ENCODE measurements at regions not wholly inside any gene's neighbourhood (a gene's known extent, or its start where the extent isn't known, plus 50 kb on each side); places are given as distances from the start of the nearest gene placed in this dataset.

GRCh38 chr20:50366270-50367103, 143.7 kb upstream of the PTPN1 start:
- H3K36me3 ChIP-seq (ENCODE audit: control insufficient read depth in 2 of 2, extremely low read depth in 1 of 2, insufficient read depth in 2 of 2, low read length in 2 of 2) = no peaks in the 10 kb centered on the region
- no peaks in the 10 kb centered on the region for H3K79me2 ChIP-seq (ENCODE audit: control insufficient read depth, insufficient read depth, low read length)
- no peaks in the 10 kb centered on the region for H3K9me1 ChIP-seq (ENCODE audit: control insufficient read depth, extremely low read depth, insufficient read depth, low read length)
- H3K4me2 ChIP-seq (ENCODE audit: control insufficient read depth, extremely low read depth, insufficient read depth, low read depth, low read length) = peak overlapping the region; percentile 44
- H3K4me1 ChIP-seq (ENCODE audit: control insufficient read depth, extremely low read depth, insufficient read depth, low read length) = peaks cover 5% of the 10 kb centered on the region
- H3K27ac ChIP-seq (ENCODE audit: control insufficient read depth, insufficient read depth, low read length) = no peak overlapping the region
- no peak overlapping the region for H3K9ac ChIP-seq (ENCODE audit: control insufficient read depth, extremely low read depth, insufficient read depth, low read length)
- H3K4me3 ChIP-seq (ENCODE audit: control insufficient read depth in 2 of 3, extremely low read depth in 1 of 3, insufficient read depth in 2 of 3, low read depth in 1 of 3, low read length in 3 of 3) = no peak overlapping the region
- no peak overlapping the region for H2AFZ ChIP-seq (ENCODE audit: control insufficient read depth, low read length)
- dilution Hi-C loops (cut with MboI; ENCODE audit: extremely low pct_ligation_motif_present, low sequenced_read_pairs) = no loop called here
- FAIRE-seq = no peak
- no peak for TF ChIP-seq EZH2 (IDR thresholded peaks at IDR 0.05; ENCODE audit: low read length)
- no peak for TF ChIP-seq CTCF (optimal IDR thresholded peaks at IDR 0.05 in 1 of 3, IDR thresholded peaks at IDR 0.05 in 1 of 3, conservative IDR thresholded peaks at IDR 0.05 in 1 of 3; ENCODE audit: extremely low read depth in 1 of 3, insufficient read depth in 2 of 3, low read length in 3 of 3)
- H4K20me1 ChIP-seq (ENCODE audit: control insufficient read depth, extremely low read depth, insufficient read depth, low read length) = no peaks in the 10 kb centered on the region
- no peaks in the 10 kb centered on the region for H3K9me3 ChIP-seq (ENCODE audit: control insufficient read depth, low read depth, low read length)
- H3K27me3 ChIP-seq (ENCODE audit: control insufficient read depth, extremely low read depth, insufficient read depth, low read length) = no peaks in the 10 kb centered on the region
- no peak for DNase-seq (ENCODE audit: low read depth, low spot score)

- H3K4me2 ChIP-seq (ENCODE audit: control insufficient read depth, extremely low read depth, insufficient read depth, low read depth, low read length) = no peak overlapping the region
- no peak for FAIRE-seq
Measured at GRCh38 chr20:50367104-50367674, 143.0 kb upstream of the PTPN1 start.

More at GRCh38 chr20:50367104-50367674, 143.0 kb upstream of the PTPN1 start:
- dilution Hi-C loops (cut with MboI; ENCODE audit: extremely low pct_ligation_motif_present, low sequenced_read_pairs) = no loop called here
- Histone ChIP-seq H4K20me1 (ENCODE audit: control insufficient read depth, extremely low read depth, insufficient read depth, low read length) (no peaks in the 10 kb centered on the region), H3K27ac (ENCODE audit: control insufficient read depth, insufficient read depth, low read length) (no peak overlapping the region), H3K9me1 (ENCODE audit: control insufficient read depth, extremely low read depth, insufficient read depth, low read length) (no peaks in the 10 kb centered on the region), H3K9me3 (ENCODE audit: control insufficient read depth, low read depth, low read length) (no peaks in the 10 kb centered on the region), H3K9ac (ENCODE audit: control insufficient read depth, extremely low read depth, insufficient read depth, low read length) (no peak overlapping the region), H3K4me1 (ENCODE audit: control insufficient read depth, extremely low read depth, insufficient read depth, low read length) (peaks cover 8% of the 10 kb centered on the region), H3K36me3 (ENCODE audit: control insufficient read depth in 2 of 2, extremely low read depth in 1 of 2, insufficient read depth in 2 of 2, low read length in 2 of 2) (no peaks in the 10 kb centered on the region), H3K79me2 (ENCODE audit: control insufficient read depth, insufficient read depth, low read length) (no peaks in the 10 kb centered on the region), H2AFZ (ENCODE audit: control insufficient read depth, low read length) (no peak overlapping the region), H3K4me3 (ENCODE audit: control insufficient read depth in 2 of 3, extremely low read depth in 1 of 3, insufficient read depth in 2 of 3, low read depth in 1 of 3, low read length in 3 of 3) (no peak overlapping the region), H3K27me3 (ENCODE audit: control insufficient read depth, extremely low read depth, insufficient read depth, low read length) (no peaks in the 10 kb centered on the region)
- TF ChIP-seq EZH2 (IDR thresholded peaks at IDR 0.05; ENCODE audit: low read length) (no peak), CTCF (optimal IDR thresholded peaks at IDR 0.05 in 1 of 3, IDR thresholded peaks at IDR 0.05 in 1 of 3, conservative IDR thresholded peaks at IDR 0.05 in 1 of 3; ENCODE audit: extremely low read depth in 1 of 3, insufficient read depth in 2 of 3, low read length in 3 of 3) (no peak)
- no peak for DNase-seq (ENCODE audit: low read depth, low spot score)

All from keratinocyte (primary cell).